ENCODE measurements at regions not wholly inside any gene's neighbourhood (a gene's known extent, or its start where the extent isn't known, plus 50 kb on each side); places are given as distances from the start of the nearest gene placed in this dataset.

DNA sequence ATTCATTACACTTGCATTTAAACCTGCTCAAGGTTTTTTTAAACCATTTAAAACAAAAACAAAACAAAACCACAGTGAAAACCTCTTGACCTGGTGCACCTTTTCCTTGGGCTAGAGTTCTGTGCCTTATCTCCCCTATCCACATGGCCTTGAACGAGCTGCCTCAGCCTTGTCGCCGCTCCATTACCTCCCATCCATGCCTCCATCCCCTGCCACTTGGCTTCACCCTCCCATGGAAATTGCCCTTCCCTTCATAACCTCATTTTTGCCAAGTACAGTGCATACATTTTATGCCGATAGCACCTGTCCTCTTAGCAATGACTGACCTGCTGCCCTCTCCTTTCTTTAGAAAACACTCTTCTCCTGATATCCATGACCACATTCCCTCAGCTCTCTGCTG is 188.6 kb upstream of the ASIC2 start:
- no peak for DNase-seq

DNA sequence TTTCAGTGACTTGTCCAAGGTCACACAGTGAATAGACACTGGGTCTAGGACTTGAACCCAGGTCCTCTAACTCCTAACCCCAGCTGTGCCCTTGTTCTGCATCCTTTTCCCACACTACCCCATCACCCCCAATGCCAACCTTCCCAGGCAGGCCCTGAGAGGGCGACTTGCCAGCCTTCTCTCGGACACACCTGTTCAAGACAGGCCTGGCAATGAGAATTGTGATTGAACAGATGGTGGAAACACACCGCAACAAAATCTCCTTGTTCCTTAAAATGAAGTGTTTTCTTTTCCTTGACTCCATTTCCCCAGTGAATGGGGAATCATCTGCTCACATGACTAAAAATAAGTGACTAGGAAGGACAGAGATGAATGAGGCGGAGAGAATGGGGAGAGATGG is 189.5 kb upstream of the ASIC2 start:
- DNase-seq = no peak

GRCh38 chr17:33484559-33484958 is 191.5 kb upstream of the ASIC2 start:
- no peak for DNase-seq

GRCh38 chr17:33486135-33486885 is 193.2 kb upstream of the ASIC2 start:
- DNase-seq = no peak

- DNase-seq = no peak
Measured at GRCh38 chr17:33487187-33487879, 194.2 kb upstream of the ASIC2 start.

GRCh38 chr17:33491871-33492481 is 198.9 kb upstream of the ASIC2 start:
- DNase-seq = no peak

- DNase-seq = no peak
Measured at GRCh38 chr17:33492731-33493265, 199.7 kb upstream of the ASIC2 start.

- DNase-seq = no peak
Measured at GRCh38 chr17:33493566-33493965, 200.5 kb upstream of the ASIC2 start.

GRCh38 chr17:33494151-33494550 is 201.1 kb upstream of the ASIC2 start:
- DNase-seq = no peak

DNA sequence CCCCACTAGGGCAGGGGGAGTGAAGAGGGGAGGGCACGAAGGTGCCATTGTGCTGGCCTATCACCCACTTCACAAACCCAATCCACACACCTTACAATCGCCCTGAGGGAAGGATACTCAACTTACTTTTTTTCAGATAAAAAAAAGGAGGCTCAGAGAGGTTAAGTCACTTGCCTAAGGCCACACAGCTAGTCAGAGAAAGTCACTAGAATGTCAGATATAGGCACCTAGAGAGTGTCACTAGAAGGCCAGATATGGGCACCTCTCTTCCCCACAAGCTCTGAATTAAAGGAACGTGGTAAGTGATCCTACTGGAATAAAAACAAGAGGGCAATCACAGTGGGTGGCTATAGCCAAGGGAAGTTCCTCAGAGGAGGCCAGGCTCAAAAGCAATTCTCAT is 204.5 kb upstream of the ASIC2 start:
- no peak for DNase-seq

- no peak for DNase-seq
Measured at GRCh38 chr17:33498069-33498468, 205.0 kb upstream of the ASIC2 start.

- DNase-seq = no peak
Measured at GRCh38 chr17:33499040-33499439, 205.9 kb upstream of the ASIC2 start.

GRCh38 chr17:33500151-33500550 is 207.1 kb upstream of the ASIC2 start:
- no peak for DNase-seq

GRCh38 chr17:33501185-33501584 is 208.1 kb upstream of the ASIC2 start:
- no peak for DNase-seq

- no peak for DNase-seq
Measured at GRCh38 chr17:33504571-33504970, 211.5 kb upstream of the ASIC2 start.

DNA sequence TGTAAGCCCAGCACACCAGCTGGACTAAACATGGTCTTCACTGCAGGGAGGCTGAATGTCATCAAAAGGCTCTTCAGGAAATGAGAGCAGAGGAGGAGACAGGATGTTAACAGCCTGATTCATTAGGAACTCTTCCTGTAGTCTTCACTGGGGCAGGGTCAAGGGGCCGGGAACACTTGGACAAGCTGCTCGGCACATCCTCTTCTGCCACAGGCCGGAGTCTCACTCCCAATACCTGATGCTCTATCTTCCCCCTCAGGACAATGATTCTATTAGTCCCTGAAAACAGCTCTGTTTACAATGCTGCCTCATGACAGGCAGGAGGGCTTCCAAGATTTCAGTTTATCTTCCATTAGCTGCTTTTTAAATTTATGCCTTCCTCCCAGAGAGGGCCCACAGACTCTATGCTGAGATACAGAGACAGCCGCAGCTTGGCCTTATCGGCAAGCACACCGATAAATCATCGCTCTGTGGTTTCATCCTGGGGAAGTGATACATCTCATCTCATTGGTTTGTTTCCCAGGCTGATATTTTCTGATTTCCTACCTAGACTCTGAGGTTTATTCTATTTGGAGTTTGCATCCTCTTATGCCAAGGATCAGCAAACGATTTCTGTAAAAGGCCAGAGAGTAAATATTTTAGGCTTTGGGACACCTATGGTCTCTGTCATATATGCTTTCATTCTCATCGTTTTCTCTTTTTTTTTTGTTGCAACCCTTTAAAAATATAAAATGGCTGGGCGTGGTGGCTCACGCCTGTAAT is 214.0 kb upstream of the ASIC2 start:
- DNase-seq = no peak

DNA sequence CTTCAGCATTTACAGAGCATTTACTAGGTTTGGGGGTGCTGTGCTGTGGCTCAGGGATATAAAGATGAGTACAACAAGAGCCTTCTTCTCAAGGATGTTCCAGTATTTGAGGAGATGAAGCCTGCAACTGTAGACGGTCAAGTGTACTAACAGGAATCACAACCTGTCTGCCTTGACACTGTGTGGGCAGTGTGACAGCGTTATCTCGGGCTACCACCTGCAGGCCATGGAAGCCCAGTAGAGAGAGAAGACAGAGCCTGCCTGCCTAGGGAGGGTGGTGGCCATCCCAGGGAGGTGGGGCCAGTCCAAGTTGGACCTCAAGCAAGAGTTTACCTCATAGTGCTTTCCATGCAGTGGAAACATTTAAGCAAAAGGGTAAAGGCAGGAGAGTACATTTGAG is 215.1 kb upstream of the ASIC2 start:
- no peak for DNase-seq

- no peak for DNase-seq
Measured at GRCh38 chr17:33509331-33509730, 216.2 kb upstream of the ASIC2 start.

DNA sequence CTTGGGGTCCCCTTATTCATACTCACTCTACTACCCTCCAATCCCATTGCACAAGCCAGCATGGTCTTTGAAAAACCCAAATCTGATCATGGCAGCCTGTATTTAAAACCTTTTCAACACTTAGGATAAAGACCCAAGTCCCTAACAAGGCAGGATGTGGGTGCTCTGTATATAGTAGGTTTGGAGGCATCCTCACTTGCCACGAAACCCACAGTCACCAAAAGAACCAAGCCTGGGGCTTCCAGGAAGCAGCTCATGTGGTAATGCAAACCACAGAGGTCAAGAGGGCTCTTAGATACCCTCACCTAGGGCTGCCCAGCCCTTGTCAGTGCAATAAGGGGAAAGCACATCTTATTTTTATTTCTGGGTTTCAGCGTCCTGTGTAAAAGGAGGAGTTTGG is 218.6 kb upstream of the ASIC2 start:
- DNase-seq = no peak

DNA sequence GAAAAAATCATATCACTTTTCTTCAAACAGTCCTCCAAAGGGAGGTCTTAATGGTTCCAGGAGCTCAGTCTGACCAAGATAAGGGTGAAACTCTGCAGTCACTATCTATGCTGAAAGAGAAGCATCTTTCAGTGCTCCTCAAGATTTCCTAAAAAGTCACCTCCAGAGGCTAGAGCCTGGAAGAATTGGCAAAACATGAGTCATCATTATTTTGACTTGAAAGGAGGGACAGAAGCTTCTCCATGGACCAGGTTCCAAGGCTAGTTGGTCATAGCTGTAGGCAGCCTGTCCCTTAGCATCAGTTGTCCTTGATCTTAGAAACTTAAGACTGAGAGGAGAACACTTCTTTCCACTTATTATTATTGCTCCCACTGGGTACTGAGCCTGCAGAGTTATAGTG is 219.0 kb upstream of the ASIC2 start:
- DNase-seq = no peak

GRCh38 chr17:33513769-33514168 is 220.7 kb upstream of the ASIC2 start:
- DNase-seq = no peak

GRCh38 chr17:33514369-33514768 is 221.3 kb upstream of the ASIC2 start:
- DNase-seq = no peak

DNA sequence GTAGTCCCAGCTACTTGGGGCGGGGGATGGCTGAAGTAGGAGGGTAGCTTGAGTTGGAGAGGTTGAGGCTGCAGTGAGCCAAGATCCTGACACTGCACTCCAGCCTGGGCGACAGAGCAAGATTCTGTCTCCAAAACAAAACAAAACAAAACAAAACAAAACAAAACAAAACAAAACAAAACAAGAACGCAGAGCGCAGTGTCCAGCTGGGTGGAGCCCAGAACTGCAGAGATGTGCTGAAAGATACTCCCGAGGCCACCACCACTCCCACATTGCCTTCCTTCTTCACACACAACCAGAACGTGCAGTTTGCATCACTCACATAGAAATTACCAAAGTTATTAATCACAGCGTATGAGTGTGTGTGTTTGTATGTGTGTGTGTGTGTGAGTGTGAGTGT is 222.9 kb upstream of the ASIC2 start:
- no peak for DNase-seq

All from stimulated activated CD4-positive, alpha-beta T cell treated with anti-CD3 and anti-CD28 coated beads, Interleukin-2, amount 100 ng/mL, for 48 hours (primary cell).